ENCODE measurements at regions not wholly inside any gene's neighbourhood (a gene's known extent, or its start where the extent isn't known, plus 50 kb on each side); places are given as distances from the start of the nearest gene placed in this dataset.

- no peak for DNase-seq (ENCODE audit: low read depth in 2 of 2)
Observed at GRCh38 chr20:51218603-51219002, 195.7 kb upstream of the KCNG1 start.

DNA sequence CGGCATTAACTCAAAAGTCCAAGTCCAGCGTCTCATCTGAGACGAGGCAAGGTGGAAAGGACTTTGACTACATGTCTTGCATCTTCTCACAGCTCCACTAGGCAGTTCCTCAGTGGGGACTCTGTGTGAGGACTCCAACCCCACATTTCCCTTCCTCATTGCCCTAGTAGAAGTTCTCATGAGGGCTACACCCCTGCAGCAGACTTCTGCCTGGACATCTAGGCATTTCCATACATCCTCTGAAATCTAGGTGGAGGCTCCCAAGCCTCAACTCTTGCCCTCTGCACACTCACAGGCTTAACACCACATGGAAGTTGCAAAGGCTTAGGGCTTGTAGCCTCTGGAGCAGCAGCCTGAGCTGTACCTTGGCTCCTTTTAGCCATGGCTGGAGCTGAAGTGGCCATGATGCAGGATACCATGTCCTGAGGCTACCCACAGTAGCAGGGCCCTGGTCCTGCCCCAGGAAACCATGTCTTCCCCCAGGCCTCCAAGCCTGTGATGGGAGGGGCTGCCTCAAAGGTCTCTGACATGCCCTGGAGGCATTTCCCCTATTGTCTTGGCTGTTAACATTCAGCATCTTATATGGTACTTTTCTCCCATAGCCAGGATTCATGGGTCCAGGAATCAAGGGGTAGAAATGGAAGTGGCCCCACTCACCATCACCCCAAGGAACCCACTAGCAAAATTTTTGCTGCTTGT is 194.6 kb upstream of the KCNG1 start:
- no peak for DNase-seq (ENCODE audit: low read depth in 2 of 2)

DNA sequence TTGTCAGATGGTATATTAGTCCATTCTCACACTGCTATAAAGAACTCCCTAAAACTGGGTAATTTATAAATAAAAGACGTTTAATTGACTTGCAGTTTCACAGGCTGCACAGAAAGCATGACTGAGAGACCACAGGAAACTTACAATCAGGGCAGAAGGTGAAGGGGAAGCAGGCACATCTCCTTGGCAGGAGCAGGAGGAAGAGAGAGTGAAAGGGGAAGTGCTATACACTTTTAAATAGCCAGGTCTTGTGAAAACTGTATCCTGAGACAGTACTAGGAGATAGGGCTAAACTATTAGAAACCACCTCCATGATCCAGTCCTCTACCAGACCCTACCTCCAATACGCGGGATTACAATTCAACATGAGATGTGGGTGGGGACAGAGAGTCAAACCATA is 193.9 kb upstream of the KCNG1 start:
- no peak for DNase-seq (ENCODE audit: low read depth in 2 of 2)

- no peak for DNase-seq (ENCODE audit: low read depth in 2 of 2)
Observed at GRCh38 chr20:51212816-51213215, 189.9 kb upstream of the KCNG1 start.

DNA sequence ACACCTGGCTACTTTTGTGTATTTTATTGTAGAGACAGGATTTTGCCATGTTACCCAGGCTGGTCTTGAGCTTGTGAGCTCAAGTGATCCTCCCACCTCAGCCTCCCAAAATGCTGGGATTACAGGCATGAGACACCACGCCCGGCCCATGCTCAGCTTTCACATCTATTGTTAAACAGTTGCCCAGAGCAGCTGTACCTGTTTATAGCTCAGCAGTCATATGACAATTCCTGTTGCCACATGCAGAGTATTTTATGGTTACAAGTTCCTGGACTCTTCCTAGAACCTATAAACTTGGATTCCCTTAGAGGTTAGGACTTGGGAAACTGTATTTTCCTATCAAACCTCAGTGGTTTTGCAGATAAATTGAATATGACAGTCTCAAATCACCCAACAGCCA is 188.3 kb upstream of the KCNG1 start:
- no peak for DNase-seq (ENCODE audit: low read depth in 2 of 2)

DNA sequence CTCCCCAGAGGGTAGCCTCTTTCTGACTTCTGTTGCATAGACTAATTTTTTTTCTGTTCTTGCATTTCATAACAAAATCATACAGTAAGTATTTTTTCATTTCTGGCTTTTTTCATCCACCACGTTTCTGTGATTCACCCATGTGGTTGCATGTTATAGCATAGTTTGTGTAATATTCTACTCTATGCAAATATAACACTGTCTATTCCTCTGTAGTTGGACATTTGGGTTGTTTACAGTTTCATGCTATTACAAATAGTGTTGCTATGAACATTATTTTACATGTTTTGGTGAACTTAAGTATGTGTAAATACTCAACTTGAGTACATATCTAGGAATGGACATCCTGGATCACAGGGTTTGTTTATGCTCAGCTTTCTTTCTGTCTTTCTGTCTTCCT is 187.2 kb upstream of the KCNG1 start:
- DNase-seq (ENCODE audit: low read depth in 2 of 2): no peak

GRCh38 chr20:51208162-51208561 is 185.3 kb upstream of the KCNG1 start:
- no peak for DNase-seq (ENCODE audit: low read depth in 2 of 2)

- no peak for DNase-seq (ENCODE audit: low read depth in 2 of 2)
Observed at GRCh38 chr20:51206032-51206662, 183.2 kb upstream of the KCNG1 start.

DNA sequence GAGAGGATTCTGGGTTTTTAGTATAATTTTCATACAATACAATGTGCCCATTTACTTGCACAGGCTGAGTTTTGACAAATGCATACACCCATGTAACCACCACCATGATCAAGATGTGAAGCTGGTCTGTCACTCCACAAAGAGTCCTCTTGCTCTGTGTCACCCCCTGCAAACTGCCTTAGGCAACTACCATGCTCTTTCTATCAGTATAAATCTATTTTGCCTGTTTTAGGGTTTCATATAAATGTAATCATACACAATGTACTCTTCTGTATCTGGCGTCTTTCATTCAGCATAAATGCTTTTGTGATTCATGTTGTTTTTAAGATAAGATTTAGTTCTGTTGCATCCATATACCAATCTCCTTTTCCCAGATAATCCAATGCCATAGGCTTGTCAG is 181.9 kb upstream of the KCNG1 start:
- DNase-seq (ENCODE audit: low read depth in 2 of 2): no peak

- no peak for DNase-seq (ENCODE audit: low read depth in 2 of 2)
Observed at GRCh38 chr20:51204051-51204715, 181.3 kb upstream of the KCNG1 start.

DNA sequence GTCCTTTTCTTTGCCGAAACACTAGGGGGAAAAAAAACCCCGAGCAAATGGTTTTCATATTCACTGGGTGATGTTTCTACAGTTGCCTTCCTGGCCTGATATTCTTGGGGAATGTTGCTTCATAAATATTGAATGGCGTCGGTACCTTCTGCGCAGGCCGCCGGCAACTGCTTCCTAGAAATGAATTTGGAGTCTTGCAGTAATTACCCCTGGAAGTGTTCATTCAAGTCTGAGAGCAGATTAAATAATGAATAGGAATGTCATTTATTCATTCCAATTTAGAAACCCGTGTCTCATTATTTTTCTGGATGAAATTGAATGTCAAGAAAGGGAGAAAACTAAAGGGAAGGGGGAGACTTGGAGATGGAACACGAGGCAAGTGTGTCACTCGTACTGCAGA is 179.4 kb upstream of the KCNG1 start:
- DNase-seq (ENCODE audit: low read depth in 2 of 2): no peak

DNA sequence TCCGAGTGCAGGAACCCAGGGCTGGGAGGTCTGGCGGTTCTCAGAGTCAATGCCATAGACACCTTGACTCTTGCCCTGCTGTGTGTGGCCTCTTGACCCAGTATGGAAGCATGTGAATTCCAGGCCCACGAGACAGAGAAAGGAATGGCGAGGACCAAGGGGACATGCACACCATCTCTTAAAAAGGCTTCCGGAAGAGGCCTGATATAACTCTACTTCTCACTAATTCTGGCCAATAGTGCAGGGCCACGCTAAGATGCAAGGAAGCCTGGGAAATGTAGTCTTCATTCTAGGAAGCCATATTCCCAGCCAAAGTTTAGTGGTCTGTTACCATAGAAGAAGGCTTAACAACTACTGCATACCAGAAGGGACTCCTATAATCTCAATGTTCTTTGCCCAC is 177.0 kb upstream of the KCNG1 start:
- no peak for DNase-seq (ENCODE audit: low read depth in 2 of 2)

GRCh38 chr20:51198876-51199523 is 176.1 kb upstream of the KCNG1 start:
- DNase-seq (ENCODE audit: low read depth in 2 of 2): no peak

GRCh38 chr20:51198238-51198637 is 175.3 kb upstream of the KCNG1 start:
- DNase-seq (ENCODE audit: low read depth in 2 of 2): no peak

- no peak for DNase-seq (ENCODE audit: low read depth in 2 of 2)
Observed at GRCh38 chr20:51196991-51197651, 174.2 kb upstream of the KCNG1 start.

DNA sequence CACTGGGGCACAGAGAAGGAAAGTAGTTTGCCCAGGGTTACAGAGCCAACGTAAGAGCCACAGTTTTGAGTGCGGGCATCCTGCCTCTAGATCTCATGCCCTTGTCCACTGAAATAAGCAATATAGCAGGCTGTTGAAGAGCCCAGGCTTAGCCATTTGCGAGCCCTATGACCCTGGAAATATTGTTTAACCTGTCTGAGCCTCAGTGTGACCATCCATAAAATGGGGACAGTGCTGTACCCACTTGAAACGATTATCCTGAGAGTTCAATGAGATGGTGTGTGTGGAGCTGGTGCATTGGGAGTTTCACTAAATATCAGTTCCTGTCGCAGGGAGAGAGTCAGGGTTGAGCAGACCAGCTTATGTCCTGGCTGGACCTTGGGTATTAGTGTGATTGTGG is 173.1 kb upstream of the KCNG1 start:
- DNase-seq (ENCODE audit: low read depth in 2 of 2): no peak

DNA sequence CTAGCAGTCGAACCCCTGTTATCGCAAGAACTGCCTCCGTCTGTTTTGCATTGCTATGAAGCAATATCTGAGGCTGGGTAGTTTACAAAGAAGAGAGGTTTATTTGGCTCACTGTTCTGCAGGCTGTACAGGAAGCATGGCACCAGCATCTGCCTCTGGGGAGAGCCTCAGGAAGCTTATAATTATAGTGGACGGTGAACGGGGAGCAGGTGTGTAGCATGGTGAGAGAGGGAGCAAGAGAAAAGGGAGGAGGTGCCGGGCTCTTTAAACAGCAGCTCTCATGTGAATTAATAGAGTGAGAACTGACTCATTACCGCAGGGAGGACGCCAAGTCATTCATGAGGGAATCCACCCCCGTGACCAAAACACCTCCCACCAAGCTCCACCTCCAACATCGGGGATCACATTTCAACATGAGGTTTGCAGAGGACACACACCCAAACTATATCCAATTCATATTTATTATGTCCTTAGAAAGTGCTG is 172.6 kb upstream of the KCNG1 start:
- DNase-seq (ENCODE audit: low read depth in 2 of 2): no peak

- DNase-seq (ENCODE audit: low read depth in 2 of 2): no peak
Observed at GRCh38 chr20:51193066-51193772, 170.3 kb upstream of the KCNG1 start.

DNA sequence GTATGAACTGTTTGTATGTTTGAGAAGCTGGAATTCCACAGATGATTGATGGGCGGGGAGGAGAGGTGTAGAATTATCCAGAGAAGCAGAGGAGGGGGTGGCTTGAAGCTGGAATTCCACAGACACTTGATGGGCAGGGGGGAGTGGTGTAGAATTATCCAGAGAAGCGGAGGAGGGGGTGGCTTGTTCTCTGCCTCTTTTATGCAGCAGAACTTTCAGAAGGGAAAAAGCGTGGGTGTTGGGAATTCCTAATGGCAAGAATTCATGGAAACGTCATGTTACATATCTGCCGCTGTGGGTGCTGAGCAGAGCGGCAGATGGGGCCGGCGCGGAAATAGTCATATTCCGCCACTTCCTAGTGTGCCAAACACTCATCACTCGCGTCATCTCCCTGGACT is 167.9 kb upstream of the KCNG1 start:
- DNase-seq (ENCODE audit: low read depth in 2 of 2): no peak

GRCh38 chr20:51189814-51190782 is 167.2 kb upstream of the KCNG1 start:
- DNase-seq (ENCODE audit: low read depth in 2 of 2): no peak

Measured in fibroblast of skin of left biceps (primary cell).